A549 (cell line): ENCODE measurements at regions not wholly inside any gene's neighbourhood (a gene's known extent, or its start where the extent isn't known, plus 50 kb on each side); places are given as distances from the start of the nearest gene placed in this dataset.
A peak's percentile ranks its signal among the peaks of the same experiment; 100 is the strongest.
"Not testable (repeated sequence)": the region's sequence is repeated elsewhere in the genome, so short reads cannot be mapped to it uniquely, and the experiment has no call there.

Experiments
- ATAC-seq, 2 experiments: fragments of 200-7000 bp in 1 of 2; fragments of >200 bp in 1 of 2; cut with Nextera tagmentation in 1 of 2; cut with Tn5 transposase in 1 of 2; 3 replicates each; pipeline versions ENCODE4 v1.8.0 to v1.9.1; 2018 to 2020; ENCODE audit warnings: mild to moderate bottlenecking in 1 of 2, moderate library complexity in 1 of 2
- CTCF ChIA-PET: fragments of 300-600 bp; sonication (Branson Sonifier 250); formaldehyde crosslinking; extraction: SDS; loops from one replicate; lab custom pipeline; 2021; ENCODE audit warnings: antibody characterized with exemption, inconsistent platforms; lab: Yijun Ruan, JAX
- POLR2A ChIA-PET: fragments of 350-600 bp; formaldehyde crosslinking; extraction: SDS; loops from one replicate; lab custom pipeline; 2021; ENCODE audit warnings: antibody characterized with exemption, inconsistent platforms; lab: Yijun Ruan, JAX
- DNase-seq, 2 experiments: peaks; one replicate each; pipeline versions ENCODE4 v3.0.0 to v3.0.0-alpha.2; 2011 to 2016; ENCODE audit warnings: low read depth in 1 of 2, low spot score in 1 of 2
- FAIRE-seq: peaks from 2 replicates; lab custom pipeline; 2011; peaks lifted over from hg19 to GRCh38; lab: Jason Lieb, UNC
- H3K27ac ChIP-seq, 2 experiments: fragments of >200 bp; sonication (Bioruptor Twin); formaldehyde crosslinking; 3 replicates each; pipeline ENCODE4 v1.5.1; 2016 to 2017
- H3K4me1 ChIP-seq: fragments of >200 bp; sonication (Bioruptor Twin); formaldehyde crosslinking; 3 replicates; pipeline ENCODE4 v1.6.1; 2016
- H3K4me2 ChIP-seq: fragments of >200 bp; sonication (Bioruptor Twin); formaldehyde crosslinking; 3 replicates; pipeline ENCODE4 v1.6.1; 2016
- H3K4me3 ChIP-seq: fragments of >200 bp; sonication (Bioruptor Twin); formaldehyde crosslinking; 3 replicates; pipeline ENCODE4 v1.5.1; 2016
- H3K9me3 ChIP-seq: fragments of >200 bp; sonication (Bioruptor Twin); formaldehyde crosslinking; 3 replicates; pipeline ENCODE4 v1.6.1; 2016
- BCL3 ChIP-seq: fragments of >200 bp; sonication (Bioruptor Twin); formaldehyde crosslinking; IDR thresholded peaks from 3 replicates; pipeline ENCODE4 v1.6.1; 2016
- BHLHE40 ChIP-seq: IDR thresholded peaks from 2 replicates; pipeline ENCODE4 v1.6.1; 2012; ENCODE audit warnings: low read depth, low read length, inconsistent platforms
- EHMT2 ChIP-seq: fragments of 200-600 bp; sonication (generic); IDR thresholded peaks from 2 replicates; pipeline ENCODE4 v1.6.1; 2016; ENCODE audit warnings: antibody characterized with exemption, low read depth, mild to moderate bottlenecking, moderate library complexity
- EP300 ChIP-seq, 2 experiments: fragments of >200 bp; sonication (Bioruptor Twin); formaldehyde crosslinking; IDR thresholded peaks; 2 replicates in 1 of 2; 3 replicates in 1 of 2; pipeline ENCODE4 v1.6.1; 2016 to 2017
- HDAC2 ChIP-seq: fragments of 200-600 bp; sonication (generic); IDR thresholded peaks from 2 replicates; pipeline ENCODE4 v1.6.1; 2016
- HEYL ChIP-seq: fragments of 250-450 bp; sonication (Bioruptor Pico); IDR thresholded peaks from 2 replicates; pipeline ENCODE4 v1.8.0; 2021; ENCODE audit warnings: mild to moderate bottlenecking, moderate library complexity
- HOXA7 ChIP-seq: fragments of 250-450 bp; sonication (Bioruptor Pico); IDR thresholded peaks from 2 replicates; pipeline ENCODE4 v1.5.0; 2020; ENCODE audit warnings: mild to moderate bottlenecking, moderate library complexity
- HOXB13 ChIP-seq: fragments of 250-450 bp; sonication (Bioruptor Pico); IDR thresholded peaks from 2 replicates; pipeline ENCODE4 v1.5.0; 2020; ENCODE audit warnings: low read depth, mild to moderate bottlenecking, moderate library complexity
- HOXB5 ChIP-seq: fragments of 250-450 bp; sonication (Bioruptor Pico); IDR thresholded peaks from 2 replicates; pipeline ENCODE4 v1.5.0; 2020; ENCODE audit warnings: mild to moderate bottlenecking, moderate library complexity
- JUNB ChIP-seq: fragments of >200 bp; sonication (Bioruptor Twin); formaldehyde crosslinking; IDR thresholded peaks from 2 replicates; pipeline ENCODE4 v1.6.1; 2016
- MAZ ChIP-seq: fragments of 150-350 bp; IDR thresholded peaks from 2 replicates; pipeline ENCODE4 v1.6.1; 2014; ENCODE audit warnings: antibody characterized with exemption, low read depth, low read length, borderline replicate concordance
- NFE2L2 ChIP-seq: fragments of 150-350 bp; conservative IDR thresholded peaks from 2 replicates; pipeline ENCODE4 v1.6.1; 2014; ENCODE audit warnings: low read length
- NPAS2 ChIP-seq: fragments of 250-450 bp; sonication (Bioruptor Pico); IDR thresholded peaks from 2 replicates; pipeline ENCODE4 v1.8.0; 2022; ENCODE audit warnings: mild to moderate bottlenecking, moderate library complexity, borderline replicate concordance
- NR3C1 ChIP-seq: fragments of >200 bp; sonication (Bioruptor Twin); formaldehyde crosslinking; IDR thresholded peaks from 3 replicates; pipeline ENCODE4 v1.6.1; 2017
- POLR2A ChIP-seq: IDR thresholded peaks from 2 replicates; pipeline ENCODE4 v1.6.1; 2012; ENCODE audit warnings: mild to moderate bottlenecking, low read length
- RAD21 ChIP-seq, 2 experiments: fragments of >200 bp in 1 of 2; sonication (Bioruptor Twin) in 1 of 2; formaldehyde crosslinking in 1 of 2; IDR thresholded peaks in 1 of 2; conservative IDR thresholded peaks in 1 of 2; 2 replicates in 1 of 2; 3 replicates in 1 of 2; pipeline ENCODE4 v1.6.1; 2012 to 2018; ENCODE audit warnings: inconsistent platforms in 1 of 2
- RFX5 ChIP-seq: fragments of 450-650 bp; IDR thresholded peaks from 2 replicates; pipeline ENCODE4 v1.7.1; 2014; ENCODE audit warnings: antibody characterized with exemption, mild to moderate bottlenecking, moderate library complexity
- TP53 ChIP-seq: fragments of 250-450 bp; sonication (Bioruptor Pico); IDR thresholded peaks from 2 replicates; pipeline ENCODE4 v1.5.0; 2021; ENCODE audit warnings: mild to moderate bottlenecking, moderate library complexity
- USF2 ChIP-seq: fragments of 450-650 bp; IDR thresholded peaks from 2 replicates; pipeline ENCODE4 v1.6.1; 2014; ENCODE audit warnings: antibody characterized with exemption
- ZC3H11A ChIP-seq: fragments of 450-650 bp; IDR thresholded peaks from 2 replicates; pipeline ENCODE4 v1.6.1; 2014; ENCODE audit warnings: antibody characterized with exemption, mild to moderate bottlenecking
- ZSCAN20 ChIP-seq: fragments of 250-450 bp; sonication (Bioruptor Pico); IDR thresholded peaks from 2 replicates; pipeline ENCODE4 v1.8.0; 2022; ENCODE audit warnings: mild to moderate bottlenecking, moderate library complexity
- WGBS: methylation state at CpG from one replicate; pipeline ENCODE4 v1.1.6; 2017; ENCODE audit errors: missing lambda C conversion rate; 5-methylcytosine and 5-hydroxymethylcytosine counted together

- H3K4me1 ChIP-seq, result peaks cover 4% of the 10 kb centered on the region
- no peak for DNase-seq
- ChIA-PET POLR2A (no interaction called here), CTCF (no interaction called here)
- no peak overlapping the region for H3K4me2 ChIP-seq
- no peaks in the 10 kb centered on the region for H3K9me3 ChIP-seq
- no peak overlapping the region for H3K27ac ChIP-seq
- TF ChIP-seq HEYL, result no peak
- WGBS, result 62% methylated on average over 1 of the region's 1 CpG
- H3K4me3 ChIP-seq, result no peak overlapping the region
- no peak for FAIRE-seq
- no peak for ATAC-seq
Measured at GRCh38 chr4:141858437-141858836, 222.1 kb downstream of the IL15 start.

- H3K27ac ChIP-seq, result no peak overlapping the region
- CTCF ChIA-PET, result no interaction called here
- FAIRE-seq (no peak), DNase-seq (peak in 1 of 2 experiments; percentile 17), ATAC-seq (no peak)
- H3K4me1 ChIP-seq, result no peaks in the 10 kb centered on the region
- POLR2A ChIA-PET, result no interaction called here
- H3K4me3 ChIP-seq, result no peak overlapping the region
- WGBS, result 86% methylated on average over 1 of the region's 1 CpG
- no peaks in the 10 kb centered on the region for H3K9me3 ChIP-seq
- H3K4me2 ChIP-seq, result no peak overlapping the region
- TF ChIP-seq HOXA7, result no peak
- no peak for TF ChIP-seq JUNB
- TF ChIP-seq RAD21 (conservative IDR thresholded peaks at IDR 0.05 in 1 of 2, IDR thresholded peaks at IDR 0.05 in 1 of 2), result peak in 1 of 2 experiments; percentile 22; a peak in 1 of 5 replicates
- no peak for TF ChIP-seq NPAS2 (CRISPR knock-in tag)
- no peak for TF ChIP-seq MAZ
Measured at GRCh38 chr4:141860974-141861373, 224.6 kb downstream of the IL15 start.

GRCh38 chr4:141870152-141870551 is 233.8 kb downstream of the IL15 start:
- ChIA-PET POLR2A (no interaction called here), CTCF (no interaction called here)
- Histone ChIP-seq H3K27ac (no peak overlapping the region), H3K9me3 (no peaks in the 10 kb centered on the region), H3K4me1 (no peaks in the 10 kb centered on the region), H3K4me2 (no peak overlapping the region), H3K4me3 (no peak overlapping the region)
- DNase-seq, result no peak
- TF ChIP-seq ZC3H11A, result no peak
- no peak for ATAC-seq
- FAIRE-seq, result no peak
- 69% methylated on average over 1 of the region's 1 CpG for WGBS

GRCh38 chr4:141871086-141871770 is 234.8 kb downstream of the IL15 start:
- no peaks in the 10 kb centered on the region for H3K4me1 ChIP-seq
- H3K4me3 ChIP-seq, result no peak overlapping the region
- no peak for DNase-seq
- TF ChIP-seq TP53 (CRISPR knock-in tag) (no peak), POLR2A (no peak), BCL3 (no peak), USF2 (no peak), HDAC2 (no peak), NR3C1 (no peak), MAZ (no peak), HOXB13 (no peak), RFX5 (no peak), HOXB5 (CRISPR knock-in tag) (no peak), EP300 (IDR thresholded peaks at IDR 0.05) (no peak), NPAS2 (CRISPR knock-in tag) (no peak), NFE2L2 (no peak), ZSCAN20 (CRISPR knock-in tag) (no peak), EHMT2 (no peak), BHLHE40 (no peak)
- POLR2A ChIA-PET, result no interaction called here
- H3K9me3 ChIP-seq, result no peaks in the 10 kb centered on the region
- no peak for ATAC-seq
- H3K4me2 ChIP-seq, result no peak overlapping the region
- no peak for FAIRE-seq
- CTCF ChIA-PET, result no interaction called here
- 65% methylated on average over 4 of the region's 4 CpGs for WGBS
- no peak overlapping the region for H3K27ac ChIP-seq

GRCh38 chr4:141882650-141883049 is 246.3 kb downstream of the IL15 start:
- H3K4me2 ChIP-seq, H3K4me1 ChIP-seq, POLR2A ChIA-PET, H3K27ac ChIP-seq, H3K4me3 ChIP-seq, ATAC-seq, FAIRE-seq, H3K9me3 ChIP-seq, DNase-seq, CTCF ChIA-PET: not testable (repeated sequence)
- WGBS, result 67% methylated on average over 8 of the region's 12 CpGs
